Activated CD4-positive, alpha-beta T cell treated with anti-CD3 and anti-CD28 coated beads, Interleukin-2, amount 50 U/mL, for 4 hours (primary cell): ENCODE measurements at regions not wholly inside any gene's neighbourhood (a gene's known extent, or its start where the extent isn't known, plus 50 kb on each side); places are given as distances from the start of the nearest gene placed in this dataset.

Source experiments
- DNase-seq, 2 experiments: peaks; one replicate each; pipeline ENCODE4 v3.0.0-alpha.2; 2020

GRCh38 chr12:82149045-82149444 is 209.1 kb downstream of the CCDC59 start:
- DNase-seq, result no peak

GRCh38 chr12:82146740-82147139 is 211.4 kb downstream of the CCDC59 start:
- no peak for DNase-seq

DNA sequence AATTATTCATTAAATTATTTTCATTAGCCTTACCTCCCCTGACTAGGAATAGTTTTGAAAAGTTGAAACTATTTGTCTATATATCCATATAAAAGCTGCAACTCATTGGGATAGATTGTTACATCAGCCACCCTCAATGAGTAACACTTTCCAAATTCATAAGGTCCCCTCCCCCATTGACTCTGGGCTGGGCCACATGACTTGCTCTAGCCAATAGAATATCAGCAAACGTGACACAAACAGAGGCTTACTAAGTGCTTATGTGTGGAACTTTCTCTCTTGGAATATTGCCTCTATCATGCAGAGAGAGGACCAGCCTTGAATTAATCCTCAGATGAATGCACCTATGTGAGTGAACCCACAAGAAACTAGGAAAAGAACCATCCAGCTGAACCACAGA is 213.7 kb downstream of the CCDC59 start:
- no peak for DNase-seq

DNA sequence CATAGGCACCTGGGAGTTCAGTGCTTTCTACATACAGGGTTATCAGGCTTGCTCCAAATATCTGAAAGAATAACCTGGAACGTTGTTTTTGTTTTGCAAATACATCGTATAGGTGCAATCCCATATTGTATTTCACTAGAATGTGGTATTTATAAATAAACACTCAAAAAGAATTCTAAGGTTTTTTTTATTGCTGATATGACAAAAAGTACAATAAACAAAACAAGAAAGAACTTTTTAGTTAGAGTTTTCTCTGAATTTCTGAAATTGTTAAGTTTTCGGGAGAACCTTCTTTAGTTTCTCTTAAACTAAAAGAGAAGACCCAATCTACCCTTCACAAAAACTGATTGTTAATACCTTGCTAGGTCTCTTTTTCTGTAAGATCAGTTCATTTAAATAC is 225.8 kb downstream of the CCDC59 start:
- DNase-seq, result no peak

GRCh38 chr12:82130762-82131161 is 227.4 kb downstream of the CCDC59 start:
- no peak for DNase-seq

- no peak for DNase-seq
Measured at GRCh38 chr12:82124711-82125380, 233.3 kb downstream of the CCDC59 start.

DNA sequence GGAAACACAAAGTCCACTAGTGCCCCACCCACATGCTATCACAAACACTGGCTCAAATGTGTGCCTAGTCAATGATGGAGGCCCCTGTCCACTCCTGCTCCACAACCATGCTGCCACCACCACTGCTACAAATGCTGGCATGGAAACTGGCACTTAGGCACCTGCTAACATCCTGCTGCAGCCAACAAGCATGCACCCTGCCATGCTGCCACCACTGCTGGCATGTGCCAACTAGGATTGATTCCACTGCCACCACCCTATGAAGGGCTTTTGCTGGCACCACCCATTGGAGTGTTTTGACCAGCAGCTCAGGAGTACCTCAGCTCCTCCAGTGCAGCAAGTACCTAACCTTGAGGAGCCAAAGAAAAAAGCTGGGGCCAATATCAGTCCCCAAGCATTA is 236.6 kb downstream of the CCDC59 start:
- no peak for DNase-seq

GRCh38 chr12:82120901-82121300 is 237.3 kb downstream of the CCDC59 start:
- no peak for DNase-seq

DNA sequence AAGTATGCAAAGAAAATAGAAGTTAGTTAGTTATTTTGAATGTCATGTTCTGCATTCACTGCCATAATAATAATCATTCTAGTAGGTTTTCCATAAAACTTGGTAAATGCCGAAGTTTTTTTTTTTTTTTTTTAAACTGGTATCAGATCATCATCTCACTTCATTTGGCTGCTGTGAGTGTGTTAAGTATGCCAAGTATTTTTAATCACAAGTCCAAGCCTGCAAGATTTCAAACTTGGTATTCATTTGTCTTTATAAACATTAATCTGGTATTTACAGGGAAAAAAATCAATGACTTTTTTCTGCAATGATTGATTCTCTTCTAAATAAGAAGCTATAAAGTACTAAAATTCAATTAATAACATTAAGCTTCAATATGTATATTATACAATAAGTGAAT is 248.9 kb downstream of the CCDC59 start:
- no peak for DNase-seq

DNA sequence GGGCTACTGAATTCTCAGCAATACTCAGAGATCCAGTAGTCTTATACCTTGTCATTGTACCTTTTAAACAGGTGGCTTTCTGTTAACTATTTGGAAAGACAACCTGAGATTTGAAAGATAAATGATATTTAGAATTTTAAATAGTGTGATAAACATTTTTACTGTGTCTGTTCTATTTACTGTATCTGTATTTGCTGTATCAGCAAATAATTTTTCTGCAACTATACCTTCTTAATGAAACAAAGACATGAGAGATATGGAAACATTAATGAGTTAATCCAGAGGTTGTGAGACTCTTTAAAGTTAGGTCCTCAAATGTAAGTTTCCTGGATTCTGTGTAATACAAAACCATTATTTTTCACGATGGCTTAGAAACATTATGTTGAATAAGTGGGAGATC is 249.6 kb downstream of the CCDC59 start:
- no peak for DNase-seq

DNA sequence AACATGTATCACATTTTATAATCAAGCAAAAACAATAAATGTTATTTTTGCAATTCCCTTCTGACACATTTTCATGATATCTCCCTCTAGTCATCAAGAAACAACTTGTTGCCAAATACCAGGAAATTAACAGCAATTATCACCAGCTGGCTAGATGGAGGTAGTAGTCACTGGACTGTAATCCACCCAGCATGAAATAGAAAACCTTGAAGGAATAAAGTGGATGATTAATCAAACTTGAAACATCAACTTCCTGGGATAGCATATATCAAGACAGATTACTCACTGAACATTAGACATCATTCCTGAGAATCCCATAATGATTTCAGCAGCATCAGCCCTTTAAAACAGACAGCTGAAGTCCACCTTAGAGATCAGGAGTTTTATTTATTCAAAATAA is 259.0 kb downstream of the CCDC59 start:
- no peak for DNase-seq

- DNase-seq, result no peak
Measured at GRCh38 chr12:82097877-82098276, 260.3 kb downstream of the CCDC59 start.

- DNase-seq, result no peak
Measured at GRCh38 chr12:82097438-82097837, 260.7 kb downstream of the CCDC59 start.

- DNase-seq, result no peak
Measured at GRCh38 chr12:82090165-82090564, 268.0 kb downstream of the CCDC59 start.

DNA sequence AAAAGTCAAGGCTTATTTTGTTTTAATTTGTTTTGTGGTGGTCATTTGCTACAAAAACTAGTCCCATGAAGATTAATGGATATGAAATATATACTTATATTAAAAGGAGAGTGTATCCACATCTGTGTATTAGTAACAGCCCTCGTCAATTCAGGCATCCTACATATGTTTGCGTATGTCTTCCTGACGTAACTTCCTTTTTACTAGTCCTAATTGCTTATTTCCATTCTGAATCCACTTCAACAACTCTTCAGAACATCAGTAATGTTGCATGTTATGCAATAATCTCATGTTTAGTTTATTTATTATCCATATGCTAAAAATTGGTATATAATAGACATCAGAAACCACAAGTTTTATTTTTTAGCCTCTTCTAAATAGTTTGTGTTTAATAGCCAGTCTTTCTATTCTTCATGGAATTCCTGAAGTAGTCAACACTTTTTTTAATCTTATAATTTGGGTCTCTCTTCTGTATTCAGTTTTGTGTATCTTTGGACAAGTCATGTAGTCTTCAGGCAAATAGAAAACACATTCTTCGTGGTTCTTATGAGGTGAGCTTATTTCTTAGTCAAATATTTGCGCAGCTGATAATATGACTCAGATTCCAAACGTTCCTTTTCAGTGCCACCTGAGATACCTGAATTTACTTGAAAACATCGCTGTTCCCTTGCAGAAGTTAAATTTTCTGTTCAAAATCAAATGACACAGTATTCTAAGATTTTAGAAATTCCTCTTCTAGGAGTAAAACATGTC is 268.6 kb downstream of the CCDC59 start:
- DNase-seq, result no peak

GRCh38 chr12:82082501-82082900 is 275.7 kb downstream of the CCDC59 start:
- DNase-seq, result no peak

GRCh38 chr12:82069931-82070514 is 288.2 kb downstream of the CCDC59 start:
- DNase-seq, result no peak

- no peak for DNase-seq
Measured at GRCh38 chr12:82058197-82058596, 299.0 kb upstream of the PPFIA2 start.

GRCh38 chr12:82057770-82058169 is 298.6 kb upstream of the PPFIA2 start:
- no peak for DNase-seq

GRCh38 chr12:82055391-82055790 is 296.2 kb upstream of the PPFIA2 start:
- no peak for DNase-seq

DNA sequence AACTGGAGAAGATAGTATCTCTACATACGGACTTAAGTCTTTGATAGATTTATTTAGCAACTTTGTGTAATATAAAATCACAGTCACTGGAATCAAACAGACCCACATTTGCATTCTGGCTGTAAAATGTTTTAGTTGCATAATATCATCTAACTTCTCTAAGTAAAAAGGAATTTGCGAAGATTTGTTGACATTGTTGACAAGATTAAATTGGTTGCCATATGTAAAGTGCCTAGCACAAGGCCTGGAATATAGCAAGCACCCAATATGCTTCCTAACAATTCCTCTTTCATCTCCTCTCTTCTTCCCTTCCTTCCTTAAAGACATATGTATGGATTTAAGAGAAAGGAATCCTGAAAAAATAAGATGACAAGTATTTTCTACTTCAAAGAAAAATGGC is 295.4 kb upstream of the PPFIA2 start:
- no peak for DNase-seq

DNA sequence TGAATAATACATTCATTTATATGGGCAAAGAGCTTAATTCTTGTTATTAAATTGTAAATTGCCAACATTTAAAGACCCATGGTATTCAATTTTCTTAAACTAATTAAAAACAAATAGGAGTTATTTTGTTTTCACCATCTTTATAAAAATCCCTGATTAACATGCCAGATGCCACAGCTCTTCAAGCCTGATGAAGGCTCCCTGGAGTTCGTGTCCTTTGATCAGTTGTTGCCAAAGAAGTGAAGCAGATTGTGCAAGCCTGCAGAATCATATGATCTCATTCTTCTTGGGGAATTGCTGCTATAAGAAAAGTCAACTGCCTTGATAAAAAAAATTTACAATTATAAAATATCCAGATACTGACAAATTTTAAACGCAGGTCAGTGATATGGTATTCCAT is 288.3 kb upstream of the PPFIA2 start:
- DNase-seq, result no peak

DNA sequence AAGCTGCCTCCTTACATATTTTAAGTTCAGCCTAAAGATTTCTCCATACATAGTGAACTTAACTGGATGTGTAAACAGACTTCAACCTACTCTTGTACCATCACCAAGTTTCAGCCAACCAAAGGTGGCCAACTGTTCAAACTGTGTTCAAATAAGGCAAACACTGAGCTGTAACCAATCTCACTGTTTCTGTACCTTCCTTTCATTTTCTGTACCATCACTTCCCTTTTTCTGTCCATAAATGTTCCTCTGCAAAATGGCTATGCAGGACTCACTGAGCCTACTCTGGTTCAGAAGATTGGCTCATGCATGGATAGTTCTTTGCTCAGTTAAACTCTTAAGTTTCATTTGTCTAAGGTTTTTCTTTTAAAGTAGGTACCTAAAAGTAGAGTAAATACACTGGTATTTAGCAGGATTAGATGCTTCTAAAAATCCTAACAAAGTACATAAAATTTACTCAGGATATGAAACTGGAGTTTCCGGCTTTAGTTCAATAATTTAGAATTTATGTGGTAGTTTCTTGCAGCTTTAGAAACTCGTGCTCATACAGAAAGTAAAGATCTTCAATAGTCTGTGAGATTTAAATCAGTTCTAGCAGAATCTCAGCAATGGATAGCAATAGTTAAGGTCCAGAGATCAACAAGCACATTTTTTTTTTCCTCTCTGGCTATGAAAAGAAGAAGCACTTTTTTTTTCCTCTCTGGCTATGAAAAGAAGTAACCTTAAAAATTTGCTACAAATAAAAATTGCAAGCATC is 282.0 kb upstream of the PPFIA2 start:
- no peak for DNase-seq

DNA sequence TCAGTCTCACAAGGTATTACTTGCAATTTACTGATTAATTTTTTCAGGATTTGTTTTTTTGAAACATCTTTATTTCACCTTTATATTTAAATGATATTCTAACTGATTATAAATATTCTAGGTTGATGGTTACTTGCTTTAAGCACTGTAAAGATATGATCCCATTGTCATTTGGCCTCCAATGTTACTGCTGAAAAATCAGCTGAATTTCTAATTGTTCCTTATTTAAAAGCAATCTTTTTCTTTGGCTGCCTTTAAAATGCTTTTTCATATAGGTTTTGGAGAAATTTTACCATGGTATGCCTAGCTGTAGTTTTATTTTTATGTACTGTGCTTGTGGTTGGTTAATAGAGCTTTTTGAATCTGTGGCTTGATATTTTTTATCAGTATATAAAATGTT is 275.6 kb upstream of the PPFIA2 start:
- no peak for DNase-seq
